NB4 (cell line): ENCODE measurements at regions not wholly inside any gene's neighbourhood (a gene's known extent, or its start where the extent isn't known, plus 50 kb on each side); places are given as distances from the start of the nearest gene placed in this dataset.

Source experiments
- POLR2A ChIP-seq: IDR thresholded peaks from 2 replicates; pipeline ENCODE4 v1.6.1; 2011; ENCODE audit warnings: mild to moderate bottlenecking; ENCODE audit not compliant: insufficient read length; ENCODE audit errors: extremely low read depth
- TF ChIP-seq, protein P1 (sequence below): IDR thresholded peaks from one replicate; pipeline ENCODE4 v1.5.1; 2012; ENCODE audit warnings: low read depth, low read length

DNA sequence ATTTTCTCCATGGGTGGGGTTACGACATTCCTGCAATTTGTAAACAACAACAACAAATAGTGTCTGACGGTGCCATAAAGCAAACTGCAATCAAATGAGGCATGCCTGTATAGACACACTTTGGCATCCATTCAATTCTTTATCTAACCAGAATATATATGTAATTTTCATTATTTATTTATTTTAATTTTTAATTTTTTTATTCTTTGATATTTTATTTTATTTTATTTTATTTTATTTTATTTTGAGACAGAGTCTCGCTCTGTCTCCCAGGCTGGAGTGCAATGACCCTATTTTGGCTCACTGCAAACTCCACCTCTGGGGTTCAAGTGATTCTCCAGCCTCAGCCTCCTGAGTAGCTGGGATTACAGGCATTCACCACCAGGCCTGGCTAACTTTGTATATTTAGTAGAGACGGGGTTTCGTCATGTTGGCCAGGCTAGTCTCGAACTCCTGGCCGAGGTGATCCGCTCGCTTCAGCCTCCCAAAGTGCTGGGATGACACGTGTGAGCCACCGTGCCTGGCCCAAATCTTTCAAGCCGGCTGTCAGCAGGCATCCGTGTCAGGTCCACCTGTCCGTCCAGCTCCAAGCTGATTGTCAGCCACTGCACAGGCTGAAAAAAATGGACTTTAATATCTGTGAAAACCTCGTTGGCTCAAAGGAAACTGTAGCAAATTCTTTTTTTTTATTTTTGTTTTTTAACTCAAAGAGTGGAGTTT is 200.8 kb downstream of the ASMT start:
- TF ChIP-seq, protein P1, sequence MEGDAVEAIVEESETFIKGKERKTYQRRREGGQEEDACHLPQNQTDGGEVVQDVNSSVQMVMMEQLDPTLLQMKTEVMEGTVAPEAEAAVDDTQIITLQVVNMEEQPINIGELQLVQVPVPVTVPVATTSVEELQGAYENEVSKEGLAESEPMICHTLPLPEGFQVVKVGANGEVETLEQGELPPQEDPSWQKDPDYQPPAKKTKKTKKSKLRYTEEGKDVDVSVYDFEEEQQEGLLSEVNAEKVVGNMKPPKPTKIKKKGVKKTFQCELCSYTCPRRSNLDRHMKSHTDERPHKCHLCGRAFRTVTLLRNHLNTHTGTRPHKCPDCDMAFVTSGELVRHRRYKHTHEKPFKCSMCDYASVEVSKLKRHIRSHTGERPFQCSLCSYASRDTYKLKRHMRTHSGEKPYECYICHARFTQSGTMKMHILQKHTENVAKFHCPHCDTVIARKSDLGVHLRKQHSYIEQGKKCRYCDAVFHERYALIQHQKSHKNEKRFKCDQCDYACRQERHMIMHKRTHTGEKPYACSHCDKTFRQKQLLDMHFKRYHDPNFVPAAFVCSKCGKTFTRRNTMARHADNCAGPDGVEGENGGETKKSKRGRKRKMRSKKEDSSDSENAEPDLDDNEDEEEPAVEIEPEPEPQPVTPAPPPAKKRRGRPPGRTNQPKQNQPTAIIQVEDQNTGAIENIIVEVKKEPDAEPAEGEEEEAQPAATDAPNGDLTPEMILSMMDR = no peak
- no peak for TF ChIP-seq POLR2A
